ENCODE measurements at regions not wholly inside any gene's neighbourhood (a gene's known extent, or its start where the extent isn't known, plus 50 kb on each side); places are given as distances from the start of the nearest gene placed in this dataset.

GRCh38 chr5:166379517-166379916, 1911.9 kb upstream of the WWC1 start (continued):
- TF ChIP-seq ZBTB11 (CRISPR knock-in tag; IDR thresholded peaks at IDR 0.05), result no peak
- no peak for TF ChIP-seq NFYA (IDR thresholded peaks at IDR 0.05; ENCODE audit: borderline replicate concordance, low read depth, low read length)
- no peak for TF ChIP-seq E2F4 (IDR thresholded peaks at IDR 0.05; ENCODE audit: low read depth, low read length)
- TF ChIP-seq YBX1 (IDR thresholded peaks at IDR 0.05), result no peak
- no peak for TF ChIP-seq HDAC6 (IDR thresholded peaks at IDR 0.05; ENCODE audit: unreplicated experiment)
- TF ChIP-seq POLR2A (IDR thresholded peaks at IDR 0.05; ENCODE audit: low read depth, low read length), result no peak

- in situ Hi-C loops (cut with MboI) (no loop called here), intact Hi-C loops (cut with micrococcal nuclease; ENCODE audit: unreplicated experiment) (no loop called here)
- Histone ChIP-seq H3K79me2 (ENCODE audit: control insufficient read depth, insufficient read depth, low read length) (no peaks in the 10 kb centered on the region), H3K4me2 (ENCODE audit: control insufficient read depth, insufficient read depth) (no peak overlapping the region), H3K9ac (ENCODE audit: control insufficient read depth, insufficient read depth, low read length) (no peak overlapping the region), H3K27me3 (replicated peaks in 1 of 2; ENCODE audit: control insufficient read depth in 2 of 2, insufficient read depth in 2 of 2, low read length in 1 of 2) (no peaks in the 10 kb centered on the region), H3K9me3 (replicated peaks; ENCODE audit: control insufficient read depth, insufficient read depth, low read length) (no peaks in the 10 kb centered on the region), H4K20me1 (ENCODE audit: control insufficient read depth, insufficient read depth) (no peaks in the 10 kb centered on the region), H3K27ac (ENCODE audit: control insufficient read depth, insufficient read depth) (no peak overlapping the region), H3K36me3 (ENCODE audit: control insufficient read depth in 2 of 2, insufficient read depth in 2 of 2, low read length in 1 of 2) (no peaks in the 10 kb centered on the region), H2AFZ (ENCODE audit: control insufficient read depth, low read depth, low read length) (no peak overlapping the region), H3K4me3 (no peak overlapping the region), H3K4me1 (ENCODE audit: control insufficient read depth, insufficient read depth, low read length) (no peaks in the 10 kb centered on the region)
- BruUV-seq (replicated peaks), result no TSS peak
- CTCF ChIA-PET, result no interaction called here
- POLR2A ChIA-PET, result no interaction called here
- SMC1A ChIA-PET (ENCODE audit: uncharacterized antibody, unreplicated experiment), result no interaction called here
- no peak for TF ChIP-seq GATAD2B (conservative IDR thresholded peaks at IDR 0.05; ENCODE audit: low read depth)
- FAIRE-seq (no peak), ATAC-seq (no peak), DNase-seq (ENCODE audit: low read depth, low spot score) (no peak)
- WGBS (ENCODE audit: insufficient coverage, insufficient replicate concordance, low lambda C conversion rate, missing lambda C conversion rate), result 12% methylated on average over 4 of the region's 4 CpGs
- RAD21 ChIA-PET (ENCODE audit: unreplicated experiment), result no interaction called here
Measured at GRCh38 chr5:166382031-166382430, 1909.4 kb upstream of the WWC1 start.

Data from GM12878 (cell line).